IMR-90 (cell line): ENCODE measurements at regions not wholly inside any gene's neighbourhood (a gene's known extent, or its start where the extent isn't known, plus 50 kb on each side); places are given as distances from the start of the nearest gene placed in this dataset.

Experiments used
- BHLHE40 ChIP-seq: fragments of 150-350 bp; IDR thresholded peaks from 2 replicates; pipeline ENCODE4 v1.6.1; 2016; ENCODE audit warnings: mild to moderate bottlenecking, low read depth, low read length
- CEBPB ChIP-seq: IDR thresholded peaks from 2 replicates; pipeline ENCODE4 v1.6.1; 2012; ENCODE audit warnings: low read depth, low read length, improper control_type of control experiment
- FOS ChIP-seq: fragments of 150-350 bp; IDR thresholded peaks from 2 replicates; pipeline ENCODE4 v1.6.1; 2016; ENCODE audit warnings: low read depth, low read length
- SMC3 ChIP-seq: fragments of 150-350 bp; IDR thresholded peaks from 2 replicates; pipeline ENCODE4 v1.6.1; 2016; ENCODE audit warnings: low read depth, mild to moderate bottlenecking, antibody characterized with exemption, low read length, moderate library complexity
- TF ChIP-seq, protein P1 (sequence below): conservative IDR thresholded peaks from 2 replicates; pipeline ENCODE4 v1.5.1; 2012; ENCODE audit warnings: mild to moderate bottlenecking, low read depth, low read length, improper control_type of control experiment
- TF ChIP-seq, protein P2 (sequence below): fragments of 150-350 bp; IDR thresholded peaks from 2 replicates; pipeline ENCODE4 v1.6.1; 2017; ENCODE audit warnings: mild to moderate bottlenecking, antibody characterized with exemption, low read length, low read depth

DNA sequence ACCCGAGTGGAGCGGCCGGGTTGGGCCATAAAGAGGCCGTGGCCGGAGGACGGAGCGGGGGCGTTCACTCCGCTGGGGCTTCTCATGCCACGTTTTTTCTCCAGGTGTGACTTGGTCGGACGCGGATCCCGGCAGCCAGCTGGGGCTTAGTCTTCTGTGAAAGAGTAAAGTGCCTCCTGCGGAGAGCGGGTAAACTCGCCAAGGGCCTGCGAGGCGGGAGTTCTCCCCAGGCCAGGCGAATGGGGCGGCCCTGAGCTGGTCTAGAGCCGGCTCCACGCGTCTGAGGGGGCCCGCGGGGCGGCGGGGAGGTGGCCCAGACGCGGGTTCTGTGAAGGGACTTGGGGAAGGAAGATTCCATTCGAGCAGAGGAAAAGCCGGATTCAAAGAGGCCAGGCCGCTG is 86.3 kb upstream of the VIPR2 start:
- TF ChIP-seq, protein P1, sequence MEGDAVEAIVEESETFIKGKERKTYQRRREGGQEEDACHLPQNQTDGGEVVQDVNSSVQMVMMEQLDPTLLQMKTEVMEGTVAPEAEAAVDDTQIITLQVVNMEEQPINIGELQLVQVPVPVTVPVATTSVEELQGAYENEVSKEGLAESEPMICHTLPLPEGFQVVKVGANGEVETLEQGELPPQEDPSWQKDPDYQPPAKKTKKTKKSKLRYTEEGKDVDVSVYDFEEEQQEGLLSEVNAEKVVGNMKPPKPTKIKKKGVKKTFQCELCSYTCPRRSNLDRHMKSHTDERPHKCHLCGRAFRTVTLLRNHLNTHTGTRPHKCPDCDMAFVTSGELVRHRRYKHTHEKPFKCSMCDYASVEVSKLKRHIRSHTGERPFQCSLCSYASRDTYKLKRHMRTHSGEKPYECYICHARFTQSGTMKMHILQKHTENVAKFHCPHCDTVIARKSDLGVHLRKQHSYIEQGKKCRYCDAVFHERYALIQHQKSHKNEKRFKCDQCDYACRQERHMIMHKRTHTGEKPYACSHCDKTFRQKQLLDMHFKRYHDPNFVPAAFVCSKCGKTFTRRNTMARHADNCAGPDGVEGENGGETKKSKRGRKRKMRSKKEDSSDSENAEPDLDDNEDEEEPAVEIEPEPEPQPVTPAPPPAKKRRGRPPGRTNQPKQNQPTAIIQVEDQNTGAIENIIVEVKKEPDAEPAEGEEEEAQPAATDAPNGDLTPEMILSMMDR, result no peak
- TF ChIP-seq SMC3 (no peak), FOS (no peak), CEBPB (no peak), BHLHE40 (no peak)
- TF ChIP-seq, protein P2, sequence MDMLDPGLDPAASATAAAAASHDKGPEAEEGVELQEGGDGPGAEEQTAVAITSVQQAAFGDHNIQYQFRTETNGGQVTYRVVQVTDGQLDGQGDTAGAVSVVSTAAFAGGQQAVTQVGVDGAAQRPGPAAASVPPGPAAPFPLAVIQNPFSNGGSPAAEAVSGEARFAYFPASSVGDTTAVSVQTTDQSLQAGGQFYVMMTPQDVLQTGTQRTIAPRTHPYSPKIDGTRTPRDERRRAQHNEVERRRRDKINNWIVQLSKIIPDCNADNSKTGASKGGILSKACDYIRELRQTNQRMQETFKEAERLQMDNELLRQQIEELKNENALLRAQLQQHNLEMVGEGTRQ, result no peak
